HG03521 (cell line): ENCODE measurements at regions not wholly inside any gene's neighbourhood (a gene's known extent, or its start where the extent isn't known, plus 50 kb on each side); places are given as distances from the start of the nearest gene placed in this dataset.
"Not testable (repeated sequence)": the region's sequence is repeated elsewhere in the genome, so short reads cannot be mapped to it uniquely, and the experiment has no call there.

Experiments
- ATAC-seq: cut with Tn5 transposase; IDR thresholded peaks from one replicate; pipeline ENCODE4 v1.9.1; 2021; ENCODE audit warnings: mild to moderate bottlenecking, moderate library complexity; ENCODE audit not compliant: unreplicated experiment

- ATAC-seq = no peak
Measured at GRCh38 chr10:35835545-35835944, 193.4 kb upstream of the FZD8 start.

DNA sequence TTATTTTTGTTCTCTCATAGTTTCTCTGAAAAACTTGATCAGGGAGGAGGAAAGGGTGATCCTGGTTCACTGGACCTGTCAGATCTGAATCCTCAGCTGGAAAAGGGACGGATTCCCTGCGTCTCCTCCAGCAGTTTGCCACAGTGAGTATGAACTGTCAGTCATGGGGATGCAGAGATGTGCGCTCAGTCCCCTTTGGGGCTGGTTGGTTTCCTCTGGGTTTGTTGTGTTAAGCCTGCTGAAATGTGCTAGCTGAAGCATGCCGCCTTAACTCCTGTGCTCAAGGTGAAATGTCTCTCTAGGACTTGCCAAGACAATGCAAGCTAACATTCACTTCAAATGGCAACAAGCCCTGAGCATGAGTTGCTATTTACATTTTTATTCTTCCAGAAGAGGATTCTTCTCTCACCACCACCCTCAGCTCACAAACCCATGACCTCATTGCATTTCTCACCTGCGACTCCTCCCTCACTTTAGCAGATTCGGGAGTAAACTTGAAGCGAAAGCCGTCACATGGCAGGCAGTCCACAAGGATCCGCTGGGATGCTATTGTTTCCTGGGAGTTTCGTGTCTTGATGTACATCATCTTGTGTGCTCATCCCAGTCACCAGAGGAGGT is 192.9 kb upstream of the FZD8 start:
- no peak for ATAC-seq

DNA sequence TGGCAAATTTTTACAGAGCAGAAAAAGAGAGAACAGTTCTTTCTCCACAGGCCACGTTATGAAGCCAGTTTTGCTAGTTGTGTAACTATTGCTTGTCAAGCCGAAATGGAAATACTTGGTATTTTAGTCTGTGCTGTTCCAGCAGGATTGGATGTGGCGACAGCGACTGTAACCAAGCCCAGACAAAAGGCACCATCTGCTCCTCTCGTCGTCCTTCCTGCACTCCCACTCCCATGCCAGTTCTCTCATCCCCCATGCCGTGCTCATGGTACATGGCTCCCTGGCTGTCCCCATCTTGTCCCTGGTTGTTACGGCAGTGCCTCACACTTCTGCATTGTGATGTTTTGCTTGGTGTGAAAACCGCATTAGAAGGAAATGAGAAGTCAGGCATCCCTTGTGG is 185.7 kb upstream of the FZD8 start:
- no peak for ATAC-seq

- no peak for ATAC-seq
Measured at GRCh38 chr10:35824704-35825103, 182.6 kb upstream of the FZD8 start.

DNA sequence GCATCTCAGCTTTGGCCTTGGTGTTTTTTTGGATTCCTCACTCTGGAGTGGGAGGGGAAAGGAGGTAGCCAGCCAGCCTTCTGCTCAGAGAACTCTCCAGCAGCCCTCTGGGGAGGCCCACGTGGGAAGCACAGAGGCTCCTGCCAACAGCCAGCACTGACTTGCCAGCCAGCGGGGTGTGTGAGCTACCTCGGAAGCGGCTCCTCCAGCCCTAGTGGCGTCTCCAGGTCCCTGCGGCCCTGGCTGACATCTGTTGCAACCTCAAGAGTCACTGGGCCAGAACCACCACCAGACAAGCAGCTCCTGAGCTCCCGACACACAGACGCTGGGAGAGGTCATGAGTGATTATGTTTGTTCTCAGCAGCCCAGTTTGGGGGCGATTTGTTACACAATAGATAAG is 180.2 kb upstream of the FZD8 start:
- ATAC-seq = no peak

DNA sequence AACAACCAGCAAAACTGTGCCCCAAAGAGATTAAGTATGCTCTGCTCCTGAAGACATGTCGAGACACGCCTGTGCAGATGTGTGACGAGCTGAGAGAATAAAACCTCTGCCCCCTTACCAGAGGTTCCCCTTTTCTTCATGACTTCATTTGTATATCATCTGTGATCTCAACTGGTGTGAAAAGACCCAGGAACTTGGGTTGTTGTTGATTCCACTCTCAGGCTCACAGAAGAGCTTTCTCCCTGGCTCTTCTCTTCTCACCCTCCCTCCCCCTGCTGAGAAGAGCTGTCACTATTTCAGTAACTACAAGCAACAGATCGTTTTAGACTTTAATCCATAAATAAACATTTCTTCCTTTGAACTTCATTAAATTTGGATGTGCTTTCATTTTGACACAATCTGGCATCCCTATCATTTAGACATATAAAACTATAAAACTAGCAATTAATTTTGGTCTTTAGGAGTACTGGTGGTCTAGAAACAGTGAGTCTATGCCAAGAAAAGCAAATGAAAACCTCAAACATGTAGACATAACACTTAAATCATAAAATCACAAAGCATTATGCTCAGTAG is 179.3 kb upstream of the FZD8 start:
- no peak for ATAC-seq

GRCh38 chr10:35819736-35820135 is 177.6 kb upstream of the FZD8 start:
- no peak for ATAC-seq

DNA sequence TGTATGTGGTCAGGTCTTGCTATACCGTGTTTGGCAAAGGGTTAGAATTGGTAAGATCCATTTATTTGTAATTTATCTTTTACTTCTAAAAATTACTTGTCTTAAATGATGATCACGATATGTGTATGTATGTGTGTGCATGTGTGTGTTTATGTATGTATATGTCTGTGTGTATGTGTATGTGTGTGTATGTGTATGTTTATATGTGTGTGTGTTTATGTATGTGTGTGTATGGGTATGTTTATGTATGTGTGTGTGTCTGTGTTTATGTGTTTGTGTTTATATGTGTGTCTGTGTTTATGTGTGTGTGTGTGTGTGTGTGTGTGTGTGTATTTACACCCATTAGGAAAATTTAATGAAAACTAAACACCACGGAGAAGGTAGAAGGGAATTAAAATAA is 176.9 kb upstream of the FZD8 start:
- no peak for ATAC-seq

DNA sequence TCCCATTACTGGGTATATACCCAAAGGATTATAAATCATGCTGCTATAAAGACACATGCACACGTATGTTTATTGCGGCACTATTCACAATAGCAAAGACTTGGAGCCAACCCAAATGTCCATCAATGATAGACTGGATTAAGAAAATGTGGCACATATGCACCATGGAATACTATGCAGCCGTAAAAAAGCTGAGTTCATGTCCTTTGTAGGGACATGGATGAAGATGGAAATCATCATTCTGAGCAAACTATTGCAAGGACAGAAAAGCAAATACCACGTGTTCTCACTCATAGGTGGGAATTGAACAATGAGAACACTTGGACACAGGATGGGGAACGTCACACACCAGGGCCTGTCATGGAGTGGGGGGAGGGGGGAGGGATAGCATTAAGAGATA is 175.0 kb upstream of the FZD8 start:
- not testable (repeated sequence) for ATAC-seq

GRCh38 chr10:35813219-35813618 is 171.1 kb upstream of the FZD8 start:
- no peak for ATAC-seq

- ATAC-seq = no peak
Measured at GRCh38 chr10:35808344-35808743, 166.2 kb upstream of the FZD8 start.

GRCh38 chr10:35803046-35803445 is 160.9 kb upstream of the FZD8 start:
- no peak for ATAC-seq

DNA sequence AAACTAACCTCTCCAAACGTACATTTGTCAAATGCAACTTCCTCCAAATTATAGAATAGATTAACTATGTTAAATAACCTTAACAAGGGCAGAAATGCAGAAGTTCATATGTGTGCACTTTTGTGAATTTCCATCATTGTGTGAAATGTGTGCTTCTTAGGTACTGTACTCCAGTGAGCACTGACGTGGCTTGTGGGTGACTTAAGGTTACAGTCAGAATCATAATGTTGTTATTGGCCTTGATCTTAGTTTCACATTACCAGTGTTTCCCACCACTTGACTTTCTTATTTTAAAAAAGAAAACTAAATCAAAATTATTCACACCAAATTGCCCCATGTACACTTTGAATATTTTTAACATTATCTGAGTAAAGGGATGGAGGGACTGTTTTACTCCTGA is 155.1 kb upstream of the FZD8 start:
- ATAC-seq = no peak

DNA sequence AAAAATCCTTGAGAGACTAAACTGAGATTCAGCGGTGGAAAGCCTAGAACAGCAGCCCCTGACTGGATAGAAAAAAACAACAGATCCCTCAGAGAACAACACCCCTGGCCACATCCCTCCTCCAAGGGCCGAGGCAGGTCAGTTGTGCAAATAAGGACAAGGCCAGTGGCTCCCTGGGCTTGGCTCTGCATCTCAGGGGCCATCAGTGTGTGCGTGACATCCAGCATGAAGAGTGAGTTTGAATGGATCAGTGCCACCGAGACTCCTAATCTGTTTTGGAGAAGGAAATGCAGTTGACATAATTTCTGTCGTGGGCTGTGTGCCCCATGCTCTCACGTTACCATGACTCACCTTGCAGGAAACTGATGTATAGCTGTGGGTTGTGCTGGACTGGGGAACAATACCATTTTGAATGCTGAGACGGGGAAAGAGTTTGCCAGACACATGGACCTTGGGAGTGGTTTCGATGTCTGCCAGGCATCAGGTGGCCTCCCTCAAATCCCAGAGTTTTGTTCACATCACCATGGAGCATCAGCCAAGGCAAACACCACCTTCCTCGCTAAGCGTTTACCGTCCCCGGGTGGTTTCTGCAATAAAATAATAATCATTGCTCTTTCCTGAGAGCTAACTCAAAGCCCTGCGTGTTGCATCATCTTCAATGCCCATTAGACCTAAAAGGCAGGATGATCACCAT is 153.2 kb upstream of the FZD8 start:
- ATAC-seq = no peak

DNA sequence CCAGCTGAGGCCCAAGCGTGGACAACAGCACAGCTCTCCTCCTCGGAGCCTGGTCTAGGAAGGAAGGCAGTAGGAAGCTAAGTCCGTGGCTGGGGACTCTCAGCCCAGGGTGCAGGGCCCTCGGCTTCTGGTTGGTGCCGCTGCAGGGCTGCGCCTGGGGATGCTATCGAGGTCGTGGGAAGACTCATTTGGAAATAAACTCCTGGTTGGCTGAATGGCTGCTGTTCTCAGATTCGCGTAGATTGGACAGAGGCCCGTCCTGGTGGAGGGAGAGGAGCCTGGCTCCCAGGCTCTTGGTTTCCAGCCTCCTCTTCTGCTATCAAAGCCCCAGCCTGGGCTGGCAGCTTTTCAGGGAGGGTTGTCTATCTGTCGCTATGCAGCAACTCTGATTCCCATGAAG is 152.6 kb upstream of the FZD8 start:
- no peak for ATAC-seq

DNA sequence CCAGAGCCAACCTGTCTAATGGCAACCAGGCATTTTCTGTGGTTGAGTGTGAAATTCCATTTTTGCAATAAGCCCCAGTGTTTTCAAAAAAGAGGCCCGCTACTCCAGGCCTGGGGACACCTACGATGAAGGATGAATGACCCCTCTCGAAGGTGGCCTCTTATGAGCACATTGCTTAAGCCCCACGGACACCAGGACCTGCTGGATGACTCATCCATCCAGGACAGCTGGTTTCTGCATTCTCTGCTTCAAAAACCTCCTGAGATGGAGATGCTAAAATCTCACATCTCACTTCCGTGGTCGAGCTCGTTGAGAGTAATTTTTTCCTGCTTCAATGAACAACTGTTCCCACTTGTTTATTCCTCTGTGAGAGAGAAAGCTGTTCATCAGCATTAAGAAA is 150.2 kb upstream of the FZD8 start:
- ATAC-seq = no peak

- no peak for ATAC-seq
Measured at GRCh38 chr10:35789996-35790395, 147.9 kb upstream of the FZD8 start.

- no peak for ATAC-seq
Measured at GRCh38 chr10:35784751-35785150, 142.7 kb upstream of the FZD8 start.

- no peak for ATAC-seq
Measured at GRCh38 chr10:35783305-35783838, 141.3 kb upstream of the FZD8 start.

GRCh38 chr10:35781643-35782035 is 139.5 kb upstream of the FZD8 start:
- no peak for ATAC-seq

- ATAC-seq = no peak
Measured at GRCh38 chr10:35780970-35781642, 139.0 kb upstream of the FZD8 start.

DNA sequence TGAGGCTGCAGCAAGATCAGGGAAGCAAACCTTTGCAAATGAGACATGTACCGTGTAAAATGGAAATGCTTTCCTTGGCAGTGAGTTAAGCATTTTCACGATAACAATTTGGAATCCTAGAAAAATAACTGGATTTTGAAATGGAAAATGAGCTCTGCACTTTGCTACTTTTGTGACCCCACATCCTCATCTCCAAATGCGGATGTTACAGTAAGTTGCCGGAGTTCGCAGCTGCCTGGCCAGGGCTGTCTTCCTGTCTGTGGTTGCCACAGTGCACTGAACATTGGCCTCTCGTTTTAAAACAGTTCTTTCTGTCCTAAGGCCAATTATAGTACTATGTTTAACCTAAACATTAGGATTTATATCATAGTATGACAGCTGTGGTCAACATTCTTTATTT is 136.2 kb upstream of the FZD8 start:
- ATAC-seq = no peak
